GM23338 (cell line): ENCODE measurements at regions not wholly inside any gene's neighbourhood (a gene's known extent, or its start where the extent isn't known, plus 50 kb on each side); places are given as distances from the start of the nearest gene placed in this dataset.

ENCODE experiments used
- ATAC-seq: fragments of 200-7000 bp; cut with Tn5 transposase; 3 replicates; pipeline ENCODE4 v1.9.1; 2020
- DNase-seq: peaks from one replicate; pipeline ENCODE4 v3.0.0-alpha.2; 2015; ENCODE audit warnings: low spot score
- H2AFZ ChIP-seq: fragments of 200-600 bp; sonication (generic); 2 replicates; pipeline ENCODE4 v1.8.0; 2016; ENCODE audit warnings: antibody characterized with exemption, mild to moderate bottlenecking, moderate library complexity
- H3F3A ChIP-seq: fragments of 200-600 bp; sonication (generic); replicated peaks from 2 replicates; pipeline ENCODE4 v1.8.0; 2017; ENCODE audit warnings: antibody characterized with exemption, mixed run types, low read depth
- H3K27ac ChIP-seq: fragments of 200-600 bp; sonication (generic); 2 replicates; pipeline ENCODE4 v1.6.1; 2016; ENCODE audit warnings: low read depth
- H3K27me3 ChIP-seq: fragments of 200-600 bp; sonication (generic); 2 replicates; pipeline ENCODE4 v1.8.0; 2016; ENCODE audit warnings: mild to moderate bottlenecking, mixed run types, moderate library complexity; ENCODE audit not compliant: insufficient read depth
- H3K36me3 ChIP-seq: fragments of 200-600 bp; sonication (generic); 2 replicates; pipeline ENCODE4 v1.8.0; 2016; ENCODE audit warnings: mild to moderate bottlenecking; ENCODE audit not compliant: insufficient read depth
- H3K4me1 ChIP-seq: fragments of 200-600 bp; sonication (generic); 2 replicates; pipeline ENCODE4 v1.8.0; 2016; ENCODE audit warnings: mild to moderate bottlenecking, moderate library complexity; ENCODE audit not compliant: insufficient read depth
- H3K4me2 ChIP-seq: fragments of 200-600 bp; sonication (generic); 2 replicates; pipeline ENCODE4 v1.7.1; 2017; ENCODE audit warnings: mixed run types
- H3K4me3 ChIP-seq: fragments of 200-600 bp; sonication (generic); 2 replicates; pipeline ENCODE4 v1.6.1; 2016; ENCODE audit warnings: mixed run types
- H3K79me2 ChIP-seq: fragments of 200-600 bp; sonication (generic); replicated peaks from 2 replicates; pipeline ENCODE4 v1.8.0; 2017; ENCODE audit warnings: mild to moderate bottlenecking; ENCODE audit not compliant: insufficient read depth
- H3K9me2 ChIP-seq: fragments of 200-600 bp; sonication (generic); 2 replicates; pipeline ENCODE4 v1.8.0; 2017; ENCODE audit not compliant: insufficient read depth
- H4K20me1 ChIP-seq: fragments of 200-600 bp; sonication (generic); replicated peaks from 2 replicates; pipeline ENCODE4 v1.8.0; 2017; ENCODE audit warnings: mild to moderate bottlenecking; ENCODE audit not compliant: insufficient read depth
- H3K27ac Mint-ChIP-seq: 2 replicates; pipeline ENCODE4 v1.8.0; 2020; ENCODE audit warnings: inconsistent platforms, mild to moderate bottlenecking, moderate library complexity, mixed read lengths
- H3K27me3 Mint-ChIP-seq: 3 replicates; pipeline ENCODE4 v1.8.0; 2022; ENCODE audit warnings: low read depth, mild to moderate bottlenecking, moderate library complexity, mixed read lengths, inconsistent platforms; ENCODE audit not compliant: insufficient read depth, poor library complexity
- H3K36me3 Mint-ChIP-seq: 3 replicates; pipeline ENCODE4 v1.8.0; 2021; ENCODE audit warnings: low read depth, mild to moderate bottlenecking, inconsistent platforms, moderate library complexity, mixed read lengths
- H3K4me1 Mint-ChIP-seq: 3 replicates; pipeline ENCODE4 v1.8.0; 2020; ENCODE audit warnings: mild to moderate bottlenecking, inconsistent platforms, mixed read lengths
- H3K4me3 Mint-ChIP-seq: 3 replicates; pipeline ENCODE4 v1.8.0; 2021; ENCODE audit warnings: moderate library complexity, mild to moderate bottlenecking, inconsistent platforms, mixed read lengths
- H3K9me3 Mint-ChIP-seq: 3 replicates; pipeline ENCODE4 v1.8.0; 2020; ENCODE audit warnings: moderate library complexity, mild to moderate bottlenecking, inconsistent platforms, mixed read lengths
- CTCF ChIP-seq, 2 experiments: fragments of 200-600 bp in 1 of 2; sonication (generic) in 1 of 2; conservative IDR thresholded peaks; 2 replicates each; pipeline versions ENCODE4 v1.5.1 to v1.6.1; 2016 to 2017; ENCODE audit warnings: antibody characterized with exemption in 2 of 2, low read depth in 2 of 2, mild to moderate bottlenecking in 2 of 2, moderate library complexity in 1 of 2
- ETS1 ChIP-seq: IDR thresholded peaks from 2 replicates; pipeline ENCODE4 v1.6.1; 2016; ENCODE audit warnings: antibody characterized with exemption
- EZH2phosphoT487 ChIP-seq: fragments of 200-600 bp; sonication (generic); IDR thresholded peaks from one replicate; pipeline ENCODE4 v1.8.1; 2018; ENCODE audit warnings: antibody characterized with exemption; ENCODE audit not compliant: unreplicated experiment
- NANOG ChIP-seq: IDR thresholded peaks from 2 replicates; pipeline ENCODE4 v1.6.1; 2016; ENCODE audit warnings: antibody characterized with exemption, borderline replicate concordance
- STAT1 ChIP-seq: IDR thresholded peaks from one replicate; pipeline ENCODE4 v1.6.1; 2016; ENCODE audit warnings: antibody characterized with exemption; ENCODE audit not compliant: unreplicated experiment
- ZNF114 ChIP-seq: fragments of 250-450 bp; sonication (Bioruptor Pico); IDR thresholded peaks from 2 replicates; pipeline ENCODE4 v1.5.0; 2020; ENCODE audit warnings: mild to moderate bottlenecking, moderate library complexity
- ZNF462 ChIP-seq: fragments of 250-450 bp; sonication (Bioruptor Pico); IDR thresholded peaks from 2 replicates; pipeline ENCODE4 v1.5.0; 2020; ENCODE audit warnings: mild to moderate bottlenecking, moderate library complexity

- TF ChIP-seq ZNF462 (CRISPR knock-in tag) = no peak
These were observed 128.5 kb downstream of the CDCA7 start (continued) for GRCh38 chr2:173483137-173483536.

- Mint-ChIP-seq H3K27me3 (no peaks in the 10 kb centered on the region), H3K36me3 (no peaks in the 10 kb centered on the region)
- no peak for ATAC-seq
- no peak for TF ChIP-seq ETS1
- TF ChIP-seq STAT1 = no peak
- no peak for TF ChIP-seq EZH2phosphoT487
- no peak for TF ChIP-seq ZNF114 (CRISPR knock-in tag)
- TF ChIP-seq CTCF (conservative IDR thresholded peaks at IDR 0.05; ENCODE audit: low read depth in 2 of 2) = no peak
- no peak for TF ChIP-seq ZNF462 (CRISPR knock-in tag)
- no peak for TF ChIP-seq NANOG
These were observed 134.2 kb downstream of the CDCA7 start for GRCh38 chr2:173488861-173489260.

More at GRCh38 chr2:173488861-173489260, 134.2 kb downstream of the CDCA7 start:
- Histone ChIP-seq H3K27me3 (no peaks in the 10 kb centered on the region), H3F3A (no peaks in the 10 kb centered on the region), H2AFZ (no peak overlapping the region), H3K27ac (no peak overlapping the region), H3K9me2 (no peaks in the 10 kb centered on the region), H3K36me3 (no peaks in the 10 kb centered on the region), H3K4me2 (no peak overlapping the region), H3K4me3 (no peak overlapping the region), H3K79me2 (no peaks in the 10 kb centered on the region), H3K4me1 (no peaks in the 10 kb centered on the region), H4K20me1 (no peaks in the 10 kb centered on the region)
- no peaks in the 10 kb centered on the region for H3K9me3 Mint-ChIP-seq
- DNase-seq = no peak
- no peak overlapping the region for H3K27ac Mint-ChIP-seq
- no peaks in the 10 kb centered on the region for H3K4me1 Mint-ChIP-seq
- H3K4me3 Mint-ChIP-seq = no peak overlapping the region
